HG02852 (cell line): ENCODE measurements at regions not wholly inside any gene's neighbourhood (a gene's known extent, or its start where the extent isn't known, plus 50 kb on each side); places are given as distances from the start of the nearest gene placed in this dataset.
"Not testable (repeated sequence)": the region's sequence is repeated elsewhere in the genome, so short reads cannot be mapped to it uniquely, and the experiment has no call there.

Experiments
- ATAC-seq: cut with Tn5 transposase; IDR thresholded peaks from one replicate; pipeline ENCODE4 v1.9.1; 2021; ENCODE audit warnings: mild to moderate bottlenecking, moderate library complexity; ENCODE audit not compliant: unreplicated experiment

DNA sequence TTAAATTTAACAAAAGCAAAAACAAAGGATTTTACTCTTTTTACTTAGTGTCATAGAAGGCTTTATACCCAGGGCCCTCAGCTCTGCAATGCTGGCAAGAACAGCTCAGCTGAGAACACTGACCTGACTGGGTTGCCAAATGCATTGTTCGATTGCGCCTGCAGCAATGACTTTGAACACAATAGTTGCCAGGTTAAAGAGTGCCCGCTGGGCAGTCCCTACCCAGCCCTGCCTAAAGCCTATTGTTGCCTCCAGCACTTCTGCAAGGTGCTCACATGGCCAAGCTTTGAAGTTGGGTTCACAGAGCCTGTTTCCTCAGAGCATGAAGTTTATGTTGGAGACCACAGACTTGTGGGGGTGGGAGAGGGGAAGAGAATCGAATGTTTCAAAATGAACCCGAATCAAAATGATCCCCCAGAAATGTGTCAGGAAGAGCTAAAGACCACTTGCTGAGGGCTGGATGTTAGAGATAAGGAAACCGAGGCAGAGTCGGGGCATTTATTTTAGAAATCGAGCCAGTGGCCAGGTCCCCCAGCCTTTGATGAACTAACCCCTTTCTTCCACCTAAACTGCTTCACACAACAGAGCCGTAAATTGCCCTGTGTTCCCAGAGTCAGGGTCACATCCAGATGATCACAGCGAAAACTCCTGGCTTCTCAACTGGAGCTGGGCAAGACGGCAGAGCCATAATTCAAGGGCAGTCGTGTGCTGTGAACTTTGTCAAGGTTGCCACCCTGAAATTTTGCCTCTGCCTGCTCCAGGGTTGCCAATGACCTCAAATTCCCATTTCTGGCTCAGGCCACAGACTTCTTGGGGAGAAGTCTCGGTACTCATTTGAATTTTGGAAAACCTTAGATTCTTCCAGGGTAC, 55.0 kb downstream of the FOXA2 start:
- ATAC-seq = no peak

DNA sequence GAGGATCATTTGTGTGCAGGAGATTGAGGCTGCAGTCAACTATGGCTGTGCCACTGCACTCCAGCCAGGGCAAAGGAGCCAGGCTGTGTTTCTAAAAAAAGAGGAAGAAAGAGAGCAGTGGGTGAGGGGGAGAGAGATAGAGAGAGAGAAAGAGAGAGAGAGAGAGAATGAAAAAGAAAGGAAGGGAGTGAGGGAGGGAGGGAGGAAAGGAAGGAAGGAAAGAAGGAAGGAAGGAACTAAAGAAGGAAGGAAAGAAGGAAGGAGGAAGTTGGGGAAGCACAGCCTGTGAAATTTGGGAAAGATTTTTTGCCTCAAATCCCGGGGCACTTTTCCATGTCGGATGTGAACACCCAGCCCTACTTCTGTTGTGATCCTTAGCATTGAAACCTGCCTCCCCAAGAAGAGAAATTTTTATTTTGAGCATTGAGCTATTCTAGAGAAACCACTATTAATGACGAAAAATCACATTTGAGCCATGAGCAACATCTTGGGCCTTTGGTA, 57.8 kb downstream of the FOXA2 start:
- no peak for ATAC-seq

- no peak for ATAC-seq
Measured at GRCh38 chr20:22525821-22526220, 58.6 kb downstream of the FOXA2 start.

DNA sequence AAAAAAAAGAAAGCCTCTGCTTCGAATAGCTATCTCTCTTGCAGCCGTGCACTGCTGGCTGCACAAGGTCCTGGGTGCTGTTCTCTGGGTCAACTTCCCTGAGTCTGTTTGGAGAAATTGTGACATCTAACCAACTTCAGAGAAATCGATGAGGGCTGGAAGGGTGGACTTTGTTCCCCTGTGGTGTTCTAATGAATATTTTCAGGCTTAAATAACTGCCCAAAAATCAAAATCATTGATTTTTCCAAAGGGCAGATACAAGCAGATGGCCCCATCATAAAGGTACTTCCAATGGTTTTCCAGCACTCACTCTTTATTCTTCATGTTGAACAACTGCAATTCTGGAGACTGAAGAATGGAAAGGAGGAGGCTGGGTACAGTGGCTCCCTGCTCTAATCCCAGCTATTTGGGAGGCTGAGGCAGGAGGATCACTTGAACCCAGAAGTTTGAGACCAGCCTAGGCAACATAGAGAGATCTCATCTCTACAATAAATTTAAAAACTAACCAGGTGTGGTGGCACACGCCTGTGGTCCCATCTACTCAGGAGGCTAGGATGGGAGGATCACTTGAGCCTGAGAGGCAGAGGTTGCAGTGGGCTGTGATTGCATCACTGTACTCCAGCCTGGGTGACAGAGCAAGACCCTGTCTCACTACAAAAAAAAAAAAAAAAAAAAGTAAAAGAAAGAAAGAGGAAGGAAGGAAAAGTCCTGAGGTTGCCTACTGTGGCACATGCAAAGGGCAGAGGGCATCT, 59.1 kb downstream of the FOXA2 start:
- ATAC-seq = no peak

GRCh38 chr20:22524393-22525015, 59.9 kb downstream of the FOXA2 start:
- no peak for ATAC-seq

- ATAC-seq = no peak
Measured at GRCh38 chr20:22523499-22524392, 60.6 kb downstream of the FOXA2 start.

GRCh38 chr20:22523128-22523498, 61.3 kb downstream of the FOXA2 start:
- ATAC-seq = no peak

DNA sequence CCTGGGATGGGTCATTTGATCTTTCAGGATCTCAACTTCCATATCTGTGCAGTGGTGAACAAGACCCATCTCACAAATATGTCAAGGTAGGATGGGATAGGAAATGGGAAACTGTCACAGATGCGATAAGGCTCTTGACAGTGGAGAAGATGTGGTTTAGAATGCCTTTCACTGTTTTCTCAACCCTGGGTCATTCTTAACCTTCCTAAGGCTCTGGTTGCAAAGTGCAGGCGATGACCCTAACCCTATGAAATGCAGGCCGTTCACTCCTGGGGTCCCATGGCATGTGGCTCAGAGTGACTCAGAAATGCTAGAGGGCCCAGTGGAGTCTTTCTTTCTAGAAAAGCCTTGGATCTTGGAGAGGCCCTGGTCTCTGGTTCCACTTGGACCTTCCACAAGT, 61.7 kb downstream of the FOXA2 start:
- no peak for ATAC-seq

GRCh38 chr20:22521940-22522339, 62.4 kb downstream of the FOXA2 start:
- ATAC-seq = not testable (repeated sequence)

GRCh38 chr20:22520381-22520780, 64.0 kb downstream of the FOXA2 start:
- no peak for ATAC-seq

GRCh38 chr20:22515264-22515663, 69.1 kb downstream of the FOXA2 start:
- ATAC-seq = no peak

DNA sequence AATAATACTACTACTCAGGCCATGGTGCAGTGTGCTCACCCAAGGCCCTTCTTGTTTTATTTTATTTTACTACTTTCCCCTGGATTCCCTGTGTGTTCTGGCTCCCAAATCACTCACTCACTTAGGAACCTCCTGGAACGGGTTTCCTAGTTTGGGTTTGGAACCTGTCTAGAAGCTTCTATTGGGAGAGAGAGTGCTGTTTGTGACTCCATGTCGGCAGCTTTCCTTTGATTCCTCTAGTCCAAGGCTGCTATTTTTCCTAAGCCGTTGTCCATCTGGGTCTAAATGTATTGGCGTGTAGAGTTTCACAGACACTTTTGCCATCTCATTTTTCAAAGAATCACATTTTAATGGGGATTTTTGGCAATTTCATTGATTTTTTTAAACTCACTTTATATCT, 70.8 kb downstream of the FOXA2 start:
- no peak for ATAC-seq

DNA sequence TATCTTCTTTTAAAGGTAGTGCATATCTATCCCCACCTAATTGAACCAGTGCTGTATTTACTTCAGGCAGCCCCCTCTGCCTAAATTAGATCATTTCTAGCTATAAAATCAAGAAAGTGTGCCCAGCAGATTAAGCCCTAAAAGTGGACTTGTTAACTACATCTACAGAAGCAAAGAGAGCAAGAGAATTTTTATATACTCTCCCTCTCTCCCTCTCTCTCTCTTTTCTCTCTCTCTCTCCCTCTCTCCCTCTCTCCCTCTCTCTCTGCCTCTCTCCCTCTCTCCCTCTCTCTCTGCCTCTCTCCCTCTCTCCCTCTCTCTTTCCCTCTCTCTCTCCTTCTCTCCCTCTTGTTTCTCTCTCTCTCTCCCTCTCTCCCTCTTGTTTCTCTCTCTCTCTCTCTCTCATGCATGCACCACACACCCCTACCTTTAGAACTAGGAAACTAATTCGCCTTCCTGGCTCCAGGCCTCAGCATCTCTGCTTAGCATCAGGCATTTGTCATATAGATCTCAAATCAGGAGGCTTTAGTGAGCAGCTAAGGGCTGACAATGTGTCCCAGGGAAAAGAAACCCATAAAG, 71.4 kb downstream of the FOXA2 start:
- ATAC-seq = no peak

DNA sequence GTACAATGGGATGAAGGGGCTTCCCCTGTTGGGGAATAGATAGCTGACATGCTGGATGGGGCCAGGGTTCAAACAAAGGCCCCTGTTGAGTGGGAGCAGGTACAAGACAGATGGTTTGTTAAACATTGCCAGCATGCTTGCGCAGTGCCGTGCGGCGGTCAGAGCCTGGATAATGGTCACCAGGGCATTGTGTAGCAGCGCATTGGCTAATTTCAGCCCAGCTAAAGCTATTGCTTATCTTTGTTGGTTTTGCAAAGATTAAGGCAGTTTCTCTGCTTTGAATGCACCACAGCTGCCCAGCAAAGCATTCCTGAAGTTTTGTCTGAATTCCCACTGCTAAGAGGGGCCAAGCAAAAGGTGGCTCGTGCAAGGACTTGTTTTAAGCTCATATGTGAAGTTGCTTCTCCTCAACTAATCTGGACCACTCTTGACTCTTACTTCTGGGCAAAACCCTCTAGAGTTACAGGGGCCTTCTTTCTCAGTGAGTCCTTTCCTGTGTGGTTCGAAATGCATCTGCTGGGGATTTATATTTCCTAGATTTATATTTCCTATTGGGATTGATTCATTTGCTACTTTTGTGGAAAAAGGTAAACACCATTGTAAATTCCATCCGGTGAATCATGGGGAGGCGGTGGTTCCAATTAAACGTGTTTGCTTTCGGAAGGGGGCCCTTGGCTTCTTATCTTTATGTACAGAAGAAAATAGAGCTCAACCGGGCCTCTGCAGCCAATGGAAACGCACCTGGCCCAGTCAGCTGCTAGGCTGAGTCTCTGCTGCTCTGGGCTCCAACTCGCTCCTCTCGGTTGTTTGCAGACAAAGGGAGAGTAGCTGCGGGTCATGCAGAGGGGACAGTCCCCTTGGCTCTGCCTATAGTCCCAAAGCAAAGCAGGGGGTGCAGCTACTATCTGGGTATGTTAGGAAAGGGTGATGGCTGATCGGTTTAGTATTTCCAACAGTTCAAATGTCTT, 72.1 kb downstream of the FOXA2 start:
- ATAC-seq = no peak

DNA sequence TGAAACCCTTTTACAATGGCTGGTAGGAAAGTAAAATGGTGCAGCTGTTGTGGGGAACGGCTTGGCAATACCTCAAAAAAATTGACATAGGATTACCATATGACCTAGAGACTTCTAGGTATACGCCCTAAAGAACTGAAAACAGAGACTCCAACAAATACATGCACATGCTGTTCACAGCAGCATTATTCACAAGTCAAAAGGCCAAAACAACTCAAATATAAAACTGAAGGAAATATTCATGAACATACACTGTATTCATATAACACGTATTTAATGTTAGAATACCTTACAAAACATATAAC, 74.6 kb downstream of the FOXA2 start:
- ATAC-seq = no peak

GRCh38 chr20:22509090-22509842, 75.1 kb downstream of the FOXA2 start:
- ATAC-seq = no peak

- ATAC-seq = no peak
Measured at GRCh38 chr20:22508426-22508825, 75.9 kb downstream of the FOXA2 start.

GRCh38 chr20:22507240-22507961, 77.0 kb downstream of the FOXA2 start:
- no peak for ATAC-seq
